Kidney epithelial cell (primary cell): ENCODE measurements at regions not wholly inside any gene's neighbourhood (a gene's known extent, or its start where the extent isn't known, plus 50 kb on each side); places are given as distances from the start of the nearest gene placed in this dataset.

Experiments used
- DNase-seq: peaks from one replicate; pipeline ENCODE4 v3.0.0-alpha.2; 2010; ENCODE audit warnings: low read depth
- H3K27me3 ChIP-seq: 2 replicates; pipeline ENCODE4 v1.6.0; 2011; ENCODE audit warnings: low read length; ENCODE audit not compliant: control insufficient read depth, insufficient read depth
- H3K36me3 ChIP-seq: 2 replicates; pipeline ENCODE4 v1.5.1; 2011; ENCODE audit warnings: low read length; ENCODE audit not compliant: control insufficient read depth, insufficient read depth
- H3K4me3 ChIP-seq: 2 replicates; pipeline ENCODE4 v1.5.1; 2011; ENCODE audit warnings: low read depth, mild to moderate bottlenecking, control low read depth, low read length
- TF ChIP-seq, protein P1 (sequence below): IDR thresholded peaks from 2 replicates; pipeline ENCODE4 v1.5.1; 2011; ENCODE audit warnings: mild to moderate bottlenecking, moderate library complexity, low read length, control low read depth, inconsistent platforms; ENCODE audit not compliant: insufficient read depth, poor library complexity, severe bottlenecking

DNA sequence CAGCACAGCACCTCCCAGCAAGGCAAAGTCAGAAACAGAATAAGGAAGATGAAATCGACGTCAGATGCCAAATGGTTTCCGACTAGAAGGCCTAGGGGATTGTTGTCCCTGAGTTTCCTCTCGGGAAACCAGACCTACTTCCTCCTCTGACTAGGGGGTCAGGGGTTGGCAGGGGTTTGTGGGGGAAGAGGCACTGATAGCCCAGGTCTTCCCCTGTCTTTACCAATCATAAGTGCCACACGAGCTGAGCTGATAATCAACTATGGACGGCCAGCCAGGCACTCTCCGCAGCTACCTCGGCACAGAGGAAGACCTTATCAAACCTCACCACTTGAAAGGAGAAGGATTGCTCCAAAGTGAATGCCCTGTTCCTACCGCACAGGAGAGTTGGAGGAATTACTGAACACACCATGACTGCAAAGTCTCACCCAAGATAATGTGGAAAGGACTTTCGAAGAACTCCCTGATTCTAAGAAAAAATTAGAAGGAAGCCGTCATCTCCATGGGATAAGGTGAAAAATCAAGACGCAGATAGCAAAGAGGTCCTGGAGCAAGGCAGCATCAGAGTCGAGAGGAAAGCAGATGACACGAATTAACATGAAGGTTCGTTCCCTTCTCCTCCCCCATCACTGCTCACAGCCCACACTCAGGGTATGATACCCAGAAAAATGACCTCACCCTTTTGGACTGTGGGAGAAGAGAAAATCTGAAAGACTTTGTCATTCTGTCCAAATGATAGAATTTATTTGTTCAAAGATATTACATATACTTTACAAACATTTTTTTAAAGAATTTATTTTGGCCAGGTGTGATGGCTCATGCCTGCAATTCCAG, 77.7 kb upstream of the MED13L start:
- TF ChIP-seq, protein P1, sequence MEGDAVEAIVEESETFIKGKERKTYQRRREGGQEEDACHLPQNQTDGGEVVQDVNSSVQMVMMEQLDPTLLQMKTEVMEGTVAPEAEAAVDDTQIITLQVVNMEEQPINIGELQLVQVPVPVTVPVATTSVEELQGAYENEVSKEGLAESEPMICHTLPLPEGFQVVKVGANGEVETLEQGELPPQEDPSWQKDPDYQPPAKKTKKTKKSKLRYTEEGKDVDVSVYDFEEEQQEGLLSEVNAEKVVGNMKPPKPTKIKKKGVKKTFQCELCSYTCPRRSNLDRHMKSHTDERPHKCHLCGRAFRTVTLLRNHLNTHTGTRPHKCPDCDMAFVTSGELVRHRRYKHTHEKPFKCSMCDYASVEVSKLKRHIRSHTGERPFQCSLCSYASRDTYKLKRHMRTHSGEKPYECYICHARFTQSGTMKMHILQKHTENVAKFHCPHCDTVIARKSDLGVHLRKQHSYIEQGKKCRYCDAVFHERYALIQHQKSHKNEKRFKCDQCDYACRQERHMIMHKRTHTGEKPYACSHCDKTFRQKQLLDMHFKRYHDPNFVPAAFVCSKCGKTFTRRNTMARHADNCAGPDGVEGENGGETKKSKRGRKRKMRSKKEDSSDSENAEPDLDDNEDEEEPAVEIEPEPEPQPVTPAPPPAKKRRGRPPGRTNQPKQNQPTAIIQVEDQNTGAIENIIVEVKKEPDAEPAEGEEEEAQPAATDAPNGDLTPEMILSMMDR: no peak
- H3K4me3 ChIP-seq: no peak overlapping the region
- no peak for DNase-seq

GRCh38 chr12:116358536-116358892, 81.0 kb upstream of the MED13L start:
- Histone ChIP-seq H3K4me3 (no peak overlapping the region), H3K27me3 (no peaks in the 10 kb centered on the region), H3K36me3 (no peaks in the 10 kb centered on the region)
- TF ChIP-seq, protein P1: no peak
- DNase-seq: no peak

More for the DNA sequence above, 77.7 kb upstream of the MED13L start:
- H3K36me3 ChIP-seq: no peaks in the 10 kb centered on the region
- H3K27me3 ChIP-seq: no peaks in the 10 kb centered on the region

GRCh38 chr12:116358893-116359761, 81.6 kb upstream of the MED13L start:
- DNase-seq: peak; percentile 84
- Histone ChIP-seq H3K36me3 (no peaks in the 10 kb centered on the region), H3K27me3 (no peaks in the 10 kb centered on the region), H3K4me3 (no peak overlapping the region)
- TF ChIP-seq, protein P1: no peak

GRCh38 chr12:116360579-116361413, 83.3 kb upstream of the MED13L start:
- Histone ChIP-seq H3K4me3 (no peak overlapping the region), H3K27me3 (no peaks in the 10 kb centered on the region), H3K36me3 (no peaks in the 10 kb centered on the region)
- DNase-seq: no peak
- TF ChIP-seq, protein P1: no peak

DNA sequence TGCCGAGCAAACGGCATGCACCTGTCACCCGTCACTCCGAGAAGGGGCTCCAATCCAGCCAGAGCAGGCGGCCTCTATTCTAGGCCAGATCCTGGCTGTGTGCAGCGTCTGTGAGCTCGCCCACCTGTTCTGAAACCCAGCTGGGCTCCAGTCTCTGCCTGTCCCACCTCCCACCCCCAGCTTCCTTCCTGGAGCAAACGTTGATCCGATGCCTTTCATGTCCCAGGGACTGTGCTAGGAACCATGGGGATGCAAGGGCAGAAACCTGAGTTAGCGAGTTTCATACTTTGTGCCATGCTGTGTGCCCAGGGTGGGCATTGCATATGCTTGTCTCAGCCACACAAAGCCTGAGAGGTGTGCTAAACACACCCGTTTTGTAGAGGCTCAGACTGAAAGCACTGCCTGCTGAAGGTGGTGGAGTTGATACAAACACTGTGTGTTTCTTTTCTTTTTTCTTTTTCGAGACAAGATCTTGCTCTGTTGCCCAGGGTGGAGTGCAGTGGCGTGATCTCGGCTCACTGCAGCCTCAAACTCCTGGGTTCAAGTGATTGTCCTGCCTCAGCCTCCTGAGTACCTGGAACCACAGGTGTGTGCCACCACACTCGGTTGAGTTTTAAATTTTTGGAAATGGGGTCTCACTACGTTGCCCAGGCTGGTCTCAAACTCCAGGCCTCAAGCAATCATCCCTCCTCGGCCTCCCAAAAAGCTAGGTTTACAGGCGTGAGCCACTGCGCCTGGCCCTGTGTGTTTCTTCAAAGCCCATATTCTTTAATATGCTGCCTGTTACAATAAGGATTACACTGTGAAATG, 84.1 kb upstream of the MED13L start:
- TF ChIP-seq, protein P1: no peak
- H3K36me3 ChIP-seq: no peaks in the 10 kb centered on the region
- H3K4me3 ChIP-seq: no peak overlapping the region
- H3K27me3 ChIP-seq: no peaks in the 10 kb centered on the region
- no peak for DNase-seq
